ENCODE measurements at regions not wholly inside any gene's neighbourhood (a gene's known extent, or its start where the extent isn't known, plus 50 kb on each side); places are given as distances from the start of the nearest gene placed in this dataset.

- TF ChIP-seq CTCF (IDR thresholded peaks at IDR 0.05), result no peak
- no peaks in the 10 kb centered on the region for H3K36me3 ChIP-seq (replicated peaks in 1 of 2; ENCODE audit: control insufficient read depth in 1 of 2, insufficient read depth in 2 of 2, low read length in 2 of 2)
- H3K79me2 ChIP-seq (ENCODE audit: insufficient read depth, low read length), result no peaks in the 10 kb centered on the region
- no peaks in the 10 kb centered on the region for H3K9me3 Mint-ChIP-seq
- no peaks in the 10 kb centered on the region for H3K9me3 ChIP-seq (replicated peaks in 1 of 2; ENCODE audit: control insufficient read depth in 1 of 2, insufficient read depth in 1 of 2, low read length in 2 of 2)
- H4K20me1 ChIP-seq (ENCODE audit: insufficient read depth, low read length), result no peaks in the 10 kb centered on the region
- no peak overlapping the region for H3K9ac ChIP-seq (ENCODE audit: insufficient read depth, low read length, poor library complexity, severe bottlenecking)
- H3K36me3 Mint-ChIP-seq, result no peaks in the 10 kb centered on the region
- WGBS (ENCODE audit: insufficient coverage), result 54% methylated on average over 2 of the region's 9 CpGs
- peaks cover 9% of the 10 kb centered on the region for H3K4me1 Mint-ChIP-seq
- H2AFZ ChIP-seq (ENCODE audit: insufficient read depth, low read depth, low read length, poor library complexity, severe bottlenecking), result no peak overlapping the region
- H3K27ac ChIP-seq (ENCODE audit: low read depth in 1 of 2, low read length in 2 of 2), result no peak overlapping the region
- no peak for DNase-seq
- no peak overlapping the region for H3K4me3 ChIP-seq (replicated peaks in 1 of 3; ENCODE audit: low read depth in 2 of 3, low read length in 3 of 3)
- H3K4me3 Mint-ChIP-seq, result no peak overlapping the region
- H3K27ac Mint-ChIP-seq, result peak overlapping the region in 1 of 7 donors; percentile 28
- intact Hi-C loops (cut with micrococcal nuclease), result no loop called here
- peaks cover 3 to 12% (median 7%) of the 10 kb centered on the region in 3 donors for H3K27me3 Mint-ChIP-seq (ENCODE audit: low read depth in 3 of 3)
- H3K27me3 ChIP-seq (ENCODE audit: control insufficient read depth in 2 of 2, insufficient read depth in 2 of 2, low read length in 2 of 2), result no peaks in the 10 kb centered on the region
- no peaks in the 10 kb centered on the region for H3K4me1 ChIP-seq (ENCODE audit: control insufficient read depth in 1 of 2, insufficient read depth in 2 of 2, low read length in 2 of 2)
- no peak overlapping the region for H3K4me2 ChIP-seq (replicated peaks; ENCODE audit: extremely low read depth, low read length, poor library complexity, severe bottlenecking)
Measured at GRCh38 chr9:78438780-78439179, 141.9 kb downstream of the PSAT1 start.

- H3K9me3 ChIP-seq (replicated peaks in 1 of 2; ENCODE audit: control insufficient read depth in 1 of 2, insufficient read depth in 1 of 2, low read length in 2 of 2), result no peaks in the 10 kb centered on the region
- H3K36me3 ChIP-seq (replicated peaks in 1 of 2; ENCODE audit: control insufficient read depth in 1 of 2, insufficient read depth in 2 of 2, low read length in 2 of 2), result no peaks in the 10 kb centered on the region
- peaks cover 9% of the 10 kb centered on the region for H3K4me1 Mint-ChIP-seq
- peaks cover 3 to 15% (median 7%) of the 10 kb centered on the region in 3 donors for H3K27me3 Mint-ChIP-seq (ENCODE audit: low read depth in 3 of 3)
- H3K9me3 Mint-ChIP-seq, result no peaks in the 10 kb centered on the region
- H3K4me2 ChIP-seq (replicated peaks; ENCODE audit: extremely low read depth, low read length, poor library complexity, severe bottlenecking), result peak overlapping the region; percentile 8
- WGBS (ENCODE audit: insufficient coverage), result 16% methylated on average over 18 of the region's 23 CpGs
- H3K27ac ChIP-seq (ENCODE audit: low read depth in 1 of 2, low read length in 2 of 2), result no peak overlapping the region
- H2AFZ ChIP-seq (ENCODE audit: insufficient read depth, low read depth, low read length, poor library complexity, severe bottlenecking), result peak overlapping the region; percentile 54
- no peaks in the 10 kb centered on the region for H3K36me3 Mint-ChIP-seq
- H3K27ac Mint-ChIP-seq, result peak overlapping the region in 1 of 7 donors; percentile 28
- intact Hi-C loops (cut with micrococcal nuclease), result no loop called here
- no peak overlapping the region for H3K9ac ChIP-seq (ENCODE audit: insufficient read depth, low read length, poor library complexity, severe bottlenecking)
- no peak overlapping the region for H3K4me3 ChIP-seq (replicated peaks in 1 of 3; ENCODE audit: low read depth in 2 of 3, low read length in 3 of 3)
- H3K4me3 Mint-ChIP-seq, result peak overlapping the region in 1 of 2 donors; percentile 28
- no peaks in the 10 kb centered on the region for H3K79me2 ChIP-seq (ENCODE audit: insufficient read depth, low read length)
- H3K4me1 ChIP-seq (ENCODE audit: control insufficient read depth in 1 of 2, insufficient read depth in 2 of 2, low read length in 2 of 2), result no peaks in the 10 kb centered on the region
- peak; percentile 41 to 64 (median 56) for DNase-seq
- peak; percentile 94 for TF ChIP-seq CTCF (IDR thresholded peaks at IDR 0.05)
- H3K27me3 ChIP-seq (ENCODE audit: control insufficient read depth in 2 of 2, insufficient read depth in 2 of 2, low read length in 2 of 2), result no peaks in the 10 kb centered on the region
- H4K20me1 ChIP-seq (ENCODE audit: insufficient read depth, low read length), result no peaks in the 10 kb centered on the region
Measured at GRCh38 chr9:78439190-78439865, 142.4 kb downstream of the PSAT1 start.

All from CD14-positive monocyte (primary cell).